ENCODE measurements at regions not wholly inside any gene's neighbourhood (a gene's known extent, or its start where the extent isn't known, plus 50 kb on each side); places are given as distances from the start of the nearest gene placed in this dataset.
"Not testable (repeated sequence)": the region's sequence is repeated elsewhere in the genome, so short reads cannot be mapped to it uniquely, and the experiment has no call there.

DNA sequence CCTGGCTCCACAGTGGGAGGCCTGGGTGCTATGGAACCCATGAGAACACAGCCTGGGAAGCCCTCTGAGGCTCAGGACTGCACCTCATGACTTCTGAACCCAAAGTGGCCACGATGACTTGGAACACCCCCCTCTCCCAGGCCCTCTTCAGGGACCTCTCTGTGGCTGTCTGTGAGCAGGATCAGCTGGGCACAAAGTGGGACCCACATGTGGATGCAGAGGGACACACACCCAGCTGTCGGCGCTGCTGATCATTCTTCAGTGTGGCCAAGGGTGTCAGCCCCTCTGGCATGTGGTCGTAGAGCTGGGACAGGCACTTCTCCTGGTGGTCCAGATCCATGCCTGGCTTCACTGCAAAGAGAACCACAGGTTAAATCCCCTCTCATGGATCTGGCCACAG lies 293.2 kb downstream of the GOLGA6L6 start:
- TF ChIP-seq POLR2AphosphoS5 (IDR thresholded peaks at IDR 0.05); CTCF (IDR thresholded peaks at IDR 0.05; ENCODE audit: poor library complexity, severe bottlenecking); EZH2 (IDR thresholded peaks at IDR 0.05; ENCODE audit: borderline replicate concordance, insufficient read depth, low read length, poor library complexity, severe bottlenecking); MXI1 (conservative IDR thresholded peaks at IDR 0.05; ENCODE audit: poor library complexity, severe bottlenecking): not testable (repeated sequence)

Data from neural cell (in vitro differentiated cells).